Neuronal stem cell (in vitro differentiated cells): ENCODE measurements at regions not wholly inside any gene's neighbourhood (a gene's known extent, or its start where the extent isn't known, plus 50 kb on each side); places are given as distances from the start of the nearest gene placed in this dataset.
"Not testable (repeated sequence)": the region's sequence is repeated elsewhere in the genome, so short reads cannot be mapped to it uniquely, and the experiment has no call there.

Experiments used
- DNase-seq: peaks from one replicate; pipeline ENCODE4 v3.0.0-alpha.2; 2013; ENCODE audit warnings: low spot score
- H2AFZ ChIP-seq: one replicate; pipeline ENCODE4 v1.6.1; 2013; ENCODE audit warnings: mild to moderate bottlenecking, low read length, inconsistent platforms
- H2AK5ac ChIP-seq: 2 replicates; pipeline ENCODE4 v1.6.1; 2013; ENCODE audit warnings: low read depth, mild to moderate bottlenecking, inconsistent platforms, low read length, moderate library complexity, mixed read lengths
- H2BK120ac ChIP-seq: 2 replicates; pipeline ENCODE4 v1.6.1; 2013; ENCODE audit warnings: low read depth, mild to moderate bottlenecking, inconsistent platforms, low read length, moderate library complexity, mixed read lengths
- H2BK12ac ChIP-seq: one replicate; pipeline ENCODE4 v1.6.1; 2013; ENCODE audit warnings: low read length, inconsistent platforms
- H2BK15ac ChIP-seq: 2 replicates; pipeline ENCODE4 v1.6.1; 2013; ENCODE audit warnings: mild to moderate bottlenecking, low read length, inconsistent platforms, mixed read lengths
- H2BK5ac ChIP-seq: one replicate; pipeline ENCODE4 v1.6.1; 2013; ENCODE audit warnings: inconsistent platforms, mild to moderate bottlenecking, low read length, moderate library complexity
- H3K14ac ChIP-seq: one replicate; pipeline ENCODE4 v1.6.1; 2013; ENCODE audit warnings: low read length, inconsistent platforms
- H3K18ac ChIP-seq: 2 replicates; pipeline ENCODE4 v1.6.1; 2013; ENCODE audit warnings: low read length, inconsistent platforms
- H3K23ac ChIP-seq: 2 replicates; pipeline ENCODE4 v1.6.1; 2013; ENCODE audit warnings: low read depth, mild to moderate bottlenecking, mixed read lengths, low read length, inconsistent platforms; ENCODE audit not compliant: poor library complexity
- H3K27ac ChIP-seq: replicated peaks from 3 replicates; pipeline ENCODE4 v1.5.1; 2013; ENCODE audit warnings: low read length, inconsistent platforms
- H3K27me3 ChIP-seq, 3 experiments: 2 replicates each; pipeline ENCODE4 v1.6.1; 2013; ENCODE audit warnings: low read length in 3 of 3, mild to moderate bottlenecking in 2 of 3, inconsistent platforms in 1 of 3, low read depth in 1 of 3, mixed read lengths in 1 of 3, moderate library complexity in 1 of 3; ENCODE audit not compliant: control insufficient read depth in 3 of 3, insufficient read depth in 3 of 3
- H3K36me3 ChIP-seq, 2 donors: replicated peaks in 1 of 2; 2 replicates each; pipeline ENCODE4 v1.6.1; 2013; ENCODE audit warnings: low read length in 2 of 2; ENCODE audit not compliant: control insufficient read depth in 2 of 2, insufficient read depth in 2 of 2
- H3K4ac ChIP-seq: 2 replicates; pipeline ENCODE4 v1.6.1; 2013; ENCODE audit warnings: inconsistent platforms, mild to moderate bottlenecking, low read length, moderate library complexity
- H3K4me1 ChIP-seq, 2 donors: 1 replicate in 1 of 2; 2 replicates in 1 of 2; pipeline ENCODE4 v1.6.1; 2013; ENCODE audit warnings: low read length in 2 of 2, low read depth in 1 of 2; ENCODE audit not compliant: control insufficient read depth in 2 of 2, insufficient read depth in 1 of 2
- H3K4me2 ChIP-seq: one replicate; pipeline ENCODE4 v1.6.1; 2013; ENCODE audit warnings: mild to moderate bottlenecking, low read length, inconsistent platforms; ENCODE audit not compliant: insufficient read depth, poor library complexity, severe bottlenecking
- H3K4me3 ChIP-seq, 2 donors: 2 replicates each; pipeline ENCODE4 v1.5.1; 2013; ENCODE audit warnings: low read length in 2 of 2, mild to moderate bottlenecking in 2 of 2, inconsistent platforms in 1 of 2, moderate library complexity in 1 of 2
- H3K79me1 ChIP-seq: one replicate; pipeline ENCODE4 v1.6.1; 2013; ENCODE audit warnings: low read depth, mild to moderate bottlenecking, inconsistent platforms, low read length, moderate library complexity
- H3K9ac ChIP-seq: one replicate; pipeline ENCODE4 v1.6.1; 2013; ENCODE audit warnings: mild to moderate bottlenecking, low read depth, low read length, inconsistent platforms; ENCODE audit not compliant: poor library complexity
- H3K9me3 ChIP-seq, 2 donors: replicated peaks in 1 of 2; 2 replicates each; pipeline versions ENCODE3 to v1.6.1; 2013; ENCODE audit warnings: low read length in 2 of 2, mild to moderate bottlenecking in 2 of 2, inconsistent platforms in 1 of 2, low read depth in 1 of 2, mixed read lengths in 1 of 2, moderate library complexity in 1 of 2; ENCODE audit not compliant: control insufficient read depth in 2 of 2, insufficient read depth in 1 of 2
- H4K8ac ChIP-seq: one replicate; pipeline ENCODE4 v1.6.1; 2013; ENCODE audit warnings: low read depth, mild to moderate bottlenecking, inconsistent platforms, low read length, moderate library complexity
- H4K91ac ChIP-seq: one replicate; pipeline ENCODE4 v1.6.1; 2013; ENCODE audit warnings: low read length, low read depth, mild to moderate bottlenecking, inconsistent platforms; ENCODE audit not compliant: poor library complexity
- WGBS, 2 donors: extraction: QIAGEN DNeasy Blood & Tissue Kit; methylation state at CpG; one replicate each; pipeline ENCODE4 v1.1.7; 2013; ENCODE audit warnings: missing lambda C conversion rate in 2 of 2, mixed read lengths in 1 of 2; ENCODE audit not compliant: insufficient read length in 2 of 2, insufficient replicate concordance in 1 of 2; ENCODE audit errors: extremely low coverage in 2 of 2; 5-methylcytosine and 5-hydroxymethylcytosine counted together

DNA sequence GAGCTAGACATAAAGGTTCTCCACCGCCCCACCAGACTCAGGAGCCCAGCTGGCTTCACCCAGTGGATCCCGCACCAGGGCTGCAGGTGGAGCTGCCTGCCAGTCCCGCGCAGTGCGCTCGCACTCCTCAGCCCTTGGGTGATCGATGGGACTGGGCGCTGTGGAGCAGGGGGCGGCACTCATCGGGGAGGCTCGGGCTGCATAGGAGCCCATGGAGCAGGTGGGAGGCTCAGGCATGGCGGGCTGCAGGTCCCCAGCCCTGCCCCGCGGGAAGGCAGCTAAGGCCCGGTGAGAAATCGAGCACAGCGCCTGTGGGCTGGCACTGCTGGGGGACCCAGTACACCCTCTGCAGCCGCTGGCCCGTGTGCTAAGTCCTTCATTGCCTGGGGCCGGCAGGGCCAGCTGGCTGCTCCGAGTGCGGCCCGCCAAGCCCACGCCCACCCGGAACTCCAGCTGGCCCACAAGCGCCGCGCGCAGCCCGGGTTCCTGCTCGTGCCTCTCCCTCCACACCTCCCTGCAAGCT lies 114.7 kb downstream of the RPLP1 start:
- H3K9ac ChIP-seq, H4K8ac ChIP-seq, H4K91ac ChIP-seq, H3K14ac ChIP-seq, H3K4me3 ChIP-seq, H3K4ac ChIP-seq, H3K23ac ChIP-seq, H3K4me1 ChIP-seq, H2AK5ac ChIP-seq, H3K27me3 ChIP-seq, H2BK120ac ChIP-seq, H3K4me2 ChIP-seq, DNase-seq, H2BK15ac ChIP-seq, H3K27ac ChIP-seq, H3K79me1 ChIP-seq, H2BK5ac ChIP-seq, H3K9me3 ChIP-seq, H2AFZ ChIP-seq, H3K36me3 ChIP-seq, H3K18ac ChIP-seq, H2BK12ac ChIP-seq: not testable (repeated sequence)
- no CpG with 5 or more reads among the region's 31 CpGs for WGBS, 2 donors

DNA sequence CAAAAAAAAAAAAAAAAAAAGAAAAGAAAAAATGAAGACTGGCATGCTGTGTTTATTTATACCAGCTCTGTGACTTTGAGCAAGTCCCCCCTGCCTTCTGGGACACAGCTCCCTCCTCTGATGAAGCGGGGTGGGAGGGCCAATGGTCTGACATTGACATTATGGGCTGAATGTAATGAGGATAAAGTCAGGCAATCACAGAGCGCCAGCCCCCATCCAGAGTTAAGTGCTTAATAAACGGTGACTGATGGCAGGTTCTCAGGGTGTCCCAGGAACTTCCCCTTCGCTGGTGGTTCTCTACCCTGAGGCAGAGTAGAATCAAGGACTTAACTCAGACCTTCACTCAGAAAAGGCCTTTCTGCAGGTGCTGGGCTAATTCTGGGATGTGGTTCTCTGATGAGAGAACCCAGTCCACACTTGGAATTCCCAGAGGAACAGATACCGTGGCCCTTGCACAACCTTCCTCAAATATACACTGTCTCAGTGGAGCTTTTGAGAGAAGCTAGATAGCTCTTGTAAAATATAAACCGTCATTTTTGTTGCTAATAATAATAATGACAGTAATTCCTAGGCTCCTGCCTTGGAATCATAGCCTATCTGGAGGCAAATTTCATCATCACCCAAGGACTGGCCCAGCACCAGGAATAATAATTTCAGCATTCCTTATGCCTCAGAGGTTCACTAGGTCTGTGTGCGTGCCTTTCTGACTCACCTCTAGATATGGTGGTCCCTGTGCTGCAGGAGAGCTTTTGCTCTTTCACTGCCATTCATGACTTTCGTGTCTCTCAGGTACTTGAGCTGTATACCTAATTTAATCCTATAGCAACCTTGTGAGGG lies 115.8 kb downstream of the RPLP1 start:
- no peak overlapping the region for H3K4me3 ChIP-seq
- no CpG with 5 or more reads among the region's 8 CpGs for WGBS, 2 donors
- H3K27me3 ChIP-seq = peaks cover 0 to 6% (median 0%) of the 10 kb centered on the region in 3 experiments

DNA sequence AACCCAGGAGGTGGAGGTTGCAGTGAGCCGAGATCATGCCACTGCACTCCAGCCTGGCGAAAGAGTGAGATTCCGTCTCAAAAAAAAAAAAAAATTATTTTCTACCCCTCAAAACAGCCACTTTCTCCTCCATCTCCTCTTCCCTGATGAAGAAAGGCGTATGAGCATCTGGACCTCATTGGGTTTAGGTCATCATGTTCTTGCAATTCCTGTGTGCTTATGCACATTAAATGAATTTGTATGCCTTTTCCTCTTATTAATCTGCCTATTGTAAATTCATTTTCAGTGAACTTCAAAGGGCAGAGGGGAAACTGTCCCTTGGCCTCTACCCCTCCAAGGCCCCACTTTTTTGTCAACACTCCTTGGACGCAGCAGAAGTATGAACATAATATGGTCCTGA lies 117.8 kb downstream of the RPLP1 start:
- no peak overlapping the region for H2BK5ac ChIP-seq
- no peak overlapping the region for H2BK15ac ChIP-seq
- H3K4me2 ChIP-seq = no peak overlapping the region
- no peak for DNase-seq
- no peaks in the 10 kb centered on the region for H3K36me3 ChIP-seq
- no peak overlapping the region for H2BK120ac ChIP-seq
- no peak overlapping the region for H2AK5ac ChIP-seq
- H3K4me3 ChIP-seq = no peak overlapping the region
- H3K27ac ChIP-seq = no peak overlapping the region
- H3K4ac ChIP-seq = no peak overlapping the region
- H3K27me3 ChIP-seq = peaks cover 0 to 13% (median 0%) of the 10 kb centered on the region in 3 experiments
- no peak overlapping the region for H3K23ac ChIP-seq
- no peak overlapping the region for H2BK12ac ChIP-seq
- H3K79me1 ChIP-seq = no peaks in the 10 kb centered on the region
- H3K9ac ChIP-seq = no peak overlapping the region
- no peak overlapping the region for H3K18ac ChIP-seq
- H3K14ac ChIP-seq = no peak overlapping the region
- no peak overlapping the region for H2AFZ ChIP-seq
- WGBS, 2 donors = no CpG with 5 or more reads among the region's 5 CpGs
- no peak overlapping the region for H4K91ac ChIP-seq
- H4K8ac ChIP-seq = no peak overlapping the region
- H3K9me3 ChIP-seq = no peaks in the 10 kb centered on the region
- no peaks in the 10 kb centered on the region for H3K4me1 ChIP-seq

More for the DNA sequence above, 115.8 kb downstream of the RPLP1 start:
- Histone ChIP-seq H4K91ac (no peak overlapping the region), H3K9ac (no peak overlapping the region), H2AK5ac (no peak overlapping the region), H3K14ac (no peak overlapping the region), H3K27ac (no peak overlapping the region), H3K4ac (no peak overlapping the region), H2BK12ac (no peak overlapping the region), H3K79me1 (no peaks in the 10 kb centered on the region), H3K4me2 (no peak overlapping the region), H3K36me3 (no peaks in the 10 kb centered on the region), H2BK15ac (no peak overlapping the region), H2AFZ (no peak overlapping the region), H2BK120ac (no peak overlapping the region), H4K8ac (no peak overlapping the region), H3K23ac (no peak overlapping the region), H3K18ac (no peak overlapping the region), H3K9me3 (no peaks in the 10 kb centered on the region), H3K4me1 (no peaks in the 10 kb centered on the region), H2BK5ac (no peak overlapping the region)
- no peak for DNase-seq

DNA sequence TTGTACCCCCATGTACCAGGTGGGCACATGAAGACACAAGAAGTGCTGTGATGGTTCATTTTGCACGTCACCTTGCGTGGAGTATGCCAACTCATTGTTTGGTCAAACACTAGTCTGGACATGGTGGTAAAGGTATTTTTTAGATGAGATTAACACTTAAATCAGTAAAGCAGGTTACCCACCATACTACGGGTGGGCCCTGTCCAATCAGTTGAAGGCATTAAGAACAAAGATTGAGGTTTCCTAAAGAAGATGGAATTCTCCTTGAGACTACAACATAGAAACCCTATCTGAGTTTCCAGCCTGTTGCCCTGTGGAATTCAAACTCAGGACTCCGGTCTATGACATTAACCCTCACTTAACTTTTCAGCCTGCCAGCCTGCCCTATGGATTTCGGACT lies 118.4 kb downstream of the RPLP1 start:
- H3K9me3 ChIP-seq = no peaks in the 10 kb centered on the region
- no peak overlapping the region for H4K8ac ChIP-seq
- H2AK5ac ChIP-seq = no peak overlapping the region
- no peak overlapping the region for H3K4me2 ChIP-seq
- no peak overlapping the region for H3K18ac ChIP-seq
- no peak overlapping the region for H2BK12ac ChIP-seq
- H3K27me3 ChIP-seq = peaks cover 0 to 18% (median 0%) of the 10 kb centered on the region in 3 experiments
- H4K91ac ChIP-seq = no peak overlapping the region
- H3K4ac ChIP-seq = no peak overlapping the region
- no peak overlapping the region for H2BK15ac ChIP-seq
- no peaks in the 10 kb centered on the region for H3K79me1 ChIP-seq
- H3K36me3 ChIP-seq = no peaks in the 10 kb centered on the region
- H3K9ac ChIP-seq = no peak overlapping the region
- no CpG with 5 or more reads among the region's 5 CpGs for WGBS, 2 donors
- no peak overlapping the region for H3K14ac ChIP-seq
- no peak overlapping the region for H3K23ac ChIP-seq
- no peak for DNase-seq
- H2BK5ac ChIP-seq = no peak overlapping the region
- H3K4me3 ChIP-seq = no peak overlapping the region
- H3K4me1 ChIP-seq = no peaks in the 10 kb centered on the region
- H2AFZ ChIP-seq = no peak overlapping the region
- no peak overlapping the region for H2BK120ac ChIP-seq
- no peak overlapping the region for H3K27ac ChIP-seq
